HG03571 (cell line): ENCODE measurements at regions not wholly inside any gene's neighbourhood (a gene's known extent, or its start where the extent isn't known, plus 50 kb on each side); places are given as distances from the start of the nearest gene placed in this dataset.

Source experiments
- ATAC-seq: cut with Tn5 transposase; IDR thresholded peaks from one replicate; pipeline ENCODE4 v1.9.1; 2021; ENCODE audit not compliant: unreplicated experiment

- ATAC-seq, result no peak
Observed at GRCh38 chr18:56383349-56383748, 255.0 kb downstream of the TXNL1 start.

DNA sequence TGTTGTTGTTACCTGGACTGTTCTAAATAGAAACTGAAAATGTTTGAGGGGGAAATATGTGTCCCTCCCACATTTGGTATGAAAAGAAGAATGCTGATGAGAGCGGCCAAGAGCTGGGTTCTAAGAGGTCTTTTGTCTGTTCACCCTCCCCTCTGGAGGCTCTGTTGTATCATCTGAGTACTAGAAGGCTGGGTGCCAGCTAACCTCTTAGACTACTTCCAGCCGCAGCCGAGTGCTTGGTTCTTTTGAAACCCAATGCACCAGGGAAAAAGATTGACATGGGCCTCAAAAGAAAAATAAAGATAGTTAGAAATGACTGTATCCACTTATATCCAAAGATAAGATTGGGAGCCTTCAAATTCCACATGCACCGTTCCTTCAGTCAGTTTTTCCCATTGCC is 255.9 kb downstream of the TXNL1 start:
- no peak for ATAC-seq

GRCh38 chr18:56381196-56381595 is 257.2 kb downstream of the TXNL1 start:
- ATAC-seq, result no peak

- ATAC-seq, result no peak
Observed at GRCh38 chr18:56380685-56381084, 257.7 kb downstream of the TXNL1 start.

DNA sequence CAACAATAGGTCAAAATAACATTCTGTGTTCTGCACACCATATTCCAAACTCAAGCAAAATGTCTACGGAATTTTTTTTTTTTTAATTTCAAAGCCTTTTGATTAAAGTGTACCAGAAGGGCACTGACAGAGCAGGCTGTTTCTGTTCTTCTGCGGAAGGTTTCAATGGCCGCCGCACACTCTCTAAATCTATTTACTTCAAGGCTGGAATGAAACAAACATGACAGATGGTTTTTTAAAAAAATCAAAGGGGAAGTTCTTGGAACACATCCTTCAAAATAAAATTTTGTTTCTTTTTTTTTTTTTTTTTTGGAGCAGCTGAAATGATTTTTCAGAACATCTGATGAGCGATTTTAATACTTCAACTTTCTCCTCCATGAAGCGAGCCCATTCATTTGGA is 259.1 kb downstream of the TXNL1 start:
- ATAC-seq, result no peak

GRCh38 chr18:56377231-56377630 is 261.2 kb downstream of the TXNL1 start:
- no peak for ATAC-seq

- no peak for ATAC-seq
Observed at GRCh38 chr18:56374007-56374655, 264.3 kb downstream of the TXNL1 start.

GRCh38 chr18:56373601-56374000 is 264.8 kb downstream of the TXNL1 start:
- no peak for ATAC-seq

- ATAC-seq, result no peak
Observed at GRCh38 chr18:56368066-56368465, 270.3 kb downstream of the TXNL1 start.

DNA sequence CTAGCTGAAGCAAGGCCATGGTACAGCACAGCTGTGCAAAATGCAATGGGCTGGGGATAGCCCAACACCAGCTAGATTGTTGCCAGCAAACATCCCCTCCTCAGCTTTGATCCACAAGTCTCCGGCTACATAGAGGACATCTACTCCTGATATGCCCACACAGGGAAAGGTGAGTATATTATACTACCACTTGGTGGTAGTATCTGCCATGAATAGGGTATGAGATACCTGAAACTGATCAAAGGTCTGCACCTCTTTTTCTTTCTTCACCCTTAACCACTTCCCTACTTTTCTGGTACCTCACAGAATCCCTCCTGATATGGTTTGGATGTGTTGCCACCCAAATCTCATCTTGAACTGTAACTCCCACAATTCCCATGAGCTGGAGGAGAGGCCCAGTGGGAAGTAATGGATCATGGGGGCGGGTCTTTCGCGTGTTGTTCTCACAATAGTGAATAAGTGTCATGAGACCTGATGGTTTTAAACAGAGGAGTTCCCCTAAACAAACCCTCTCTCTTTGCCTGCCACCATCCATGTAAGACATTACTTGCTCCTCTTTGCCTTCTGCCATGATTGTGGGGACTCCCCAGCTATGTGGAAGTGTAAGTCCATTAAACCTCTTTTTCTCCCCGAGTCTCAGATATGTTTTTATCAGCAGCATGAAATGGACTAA is 279.6 kb downstream of the TXNL1 start:
- ATAC-seq, result no peak

- no peak for ATAC-seq
Observed at GRCh38 chr18:56353663-56354260, 284.6 kb downstream of the TXNL1 start.

- no peak for ATAC-seq
Observed at GRCh38 chr18:56351911-56352500, 286.4 kb downstream of the TXNL1 start.

DNA sequence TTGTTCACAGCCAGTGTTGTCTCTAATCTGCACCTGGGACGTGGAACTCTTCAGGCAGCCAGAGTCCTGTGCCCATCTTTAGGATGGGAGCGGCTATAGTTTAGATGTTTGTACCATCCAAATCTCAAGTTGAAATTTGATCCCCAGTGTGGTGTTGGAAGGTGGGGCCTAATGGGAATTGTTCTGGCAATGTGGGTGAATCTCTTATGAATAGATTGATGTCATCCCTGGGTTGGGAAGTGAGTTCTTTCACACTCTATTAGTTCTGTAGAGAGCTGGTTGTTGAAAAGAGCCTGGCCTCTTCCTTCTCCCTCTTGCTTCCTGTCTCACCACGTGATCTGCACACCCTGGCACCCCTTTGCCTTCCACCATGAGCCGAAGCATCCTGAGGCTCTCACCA is 300.9 kb downstream of the TXNL1 start:
- no peak for ATAC-seq

GRCh38 chr18:56333839-56334238 is 304.6 kb downstream of the TXNL1 start:
- no peak for ATAC-seq

DNA sequence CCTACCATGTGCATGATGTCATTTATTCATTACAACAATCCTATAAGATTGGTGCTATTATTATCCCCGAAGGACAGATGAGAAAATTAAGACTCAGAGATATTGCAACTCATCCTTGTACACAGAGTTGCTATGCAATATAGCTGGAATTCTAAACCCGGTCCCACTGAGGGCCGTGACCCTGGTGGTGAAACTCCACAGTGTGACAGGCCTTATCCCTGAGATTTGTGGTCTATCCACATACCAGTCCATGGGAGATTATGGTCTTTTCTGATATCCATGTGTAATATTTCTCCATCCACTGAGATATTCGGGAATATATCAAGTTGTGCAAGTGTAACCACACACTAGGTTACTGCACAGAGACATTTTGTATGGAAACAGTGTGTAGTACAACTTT is 305.2 kb downstream of the TXNL1 start:
- no peak for ATAC-seq

GRCh38 chr18:56332371-56332770 is 306.0 kb downstream of the TXNL1 start:
- ATAC-seq, result no peak

GRCh38 chr18:56330366-56331110 is 307.9 kb downstream of the TXNL1 start:
- no peak for ATAC-seq

- ATAC-seq, result no peak
Observed at GRCh38 chr18:56329536-56329935, 308.9 kb downstream of the TXNL1 start.

DNA sequence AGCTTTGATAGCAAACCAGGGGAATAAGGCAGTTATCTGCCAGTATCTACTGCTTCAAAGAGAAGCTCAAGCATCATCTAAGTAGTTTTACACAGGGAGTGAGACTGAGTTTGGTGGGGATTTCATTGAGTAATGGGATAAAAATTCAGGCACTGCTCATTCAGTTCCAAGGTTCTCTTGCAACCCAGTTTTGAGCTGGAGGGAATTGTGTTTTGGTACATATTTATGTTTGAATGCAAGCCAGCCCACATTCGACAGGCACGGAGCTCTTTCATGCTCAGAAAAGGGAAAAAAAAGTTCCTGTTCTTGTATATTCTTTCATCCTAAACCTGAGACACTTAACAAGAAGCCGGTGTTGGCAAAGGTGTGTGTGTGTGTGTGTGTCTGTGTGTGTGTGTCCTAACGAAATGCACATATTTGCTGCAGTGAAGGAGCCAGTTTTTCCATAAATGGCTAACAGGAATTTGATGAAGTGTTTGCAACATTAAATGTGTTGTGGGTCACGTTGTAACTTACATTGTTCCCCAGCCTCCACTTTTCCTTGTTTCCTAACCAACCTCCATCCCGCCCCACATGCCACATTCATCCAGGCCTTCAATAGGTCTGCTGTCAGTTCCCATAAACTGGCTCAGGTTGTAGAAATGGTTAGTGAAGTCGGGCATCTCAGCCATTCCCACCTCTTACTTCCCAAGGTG is 311.1 kb downstream of the TXNL1 start:
- ATAC-seq, result no peak

DNA sequence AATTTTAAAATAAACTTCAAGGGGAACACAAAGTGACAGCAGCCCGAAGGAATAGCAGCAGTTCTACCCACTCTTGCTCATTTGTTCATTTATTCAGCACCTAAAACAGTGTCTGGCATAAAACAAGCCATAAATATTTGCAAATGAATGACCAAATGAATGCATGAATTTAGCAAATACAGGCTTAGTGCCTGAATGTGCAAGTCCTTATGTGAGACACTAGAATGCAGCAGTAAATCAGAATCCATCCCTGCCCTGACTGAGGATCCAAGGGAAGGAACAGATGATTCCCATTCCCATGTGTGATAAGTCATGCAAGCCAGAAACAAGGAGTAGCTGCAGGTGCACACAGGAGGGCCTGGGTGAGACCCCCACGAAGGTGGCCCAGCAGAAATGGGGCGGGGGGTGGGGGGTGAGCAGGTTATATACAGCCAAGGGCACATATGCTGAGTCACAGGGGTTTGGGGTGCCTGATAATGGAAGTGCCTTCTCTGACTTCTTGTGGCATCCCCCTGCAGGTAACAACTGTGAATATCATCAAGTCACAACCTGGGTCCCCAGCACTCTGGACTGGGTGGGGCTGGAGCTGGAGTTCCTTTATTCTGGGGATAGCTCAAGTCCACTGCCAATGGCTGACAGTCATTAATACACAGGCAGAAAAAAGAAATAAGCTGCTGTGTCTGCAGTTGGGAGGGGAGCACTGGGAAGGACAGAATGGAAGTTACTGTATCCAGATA is 311.9 kb downstream of the TXNL1 start:
- no peak for ATAC-seq
